HepG2 (cell line): ENCODE measurements at regions not wholly inside any gene's neighbourhood (a gene's known extent, or its start where the extent isn't known, plus 50 kb on each side); places are given as distances from the start of the nearest gene placed in this dataset.
"Not testable (repeated sequence)": the region's sequence is repeated elsewhere in the genome, so short reads cannot be mapped to it uniquely, and the experiment has no call there.

Source experiments
- ATAC-seq: fragments of 200-7000 bp; cut with Tn5 transposase; 3 replicates; pipeline ENCODE4 v1.9.1; 2020; ENCODE audit warnings: mild to moderate bottlenecking, moderate library complexity
- BruUV-seq: library from RNA; stranded (reverse); fragments of 400-500 nt; replicated peaks from 2 replicates; lab custom pipeline; 2021; lab: Mats Ljungman, UMichigan
- CTCF ChIA-PET: fragments of 300-600 bp; formaldehyde crosslinking; extraction: SDS; loops from one replicate; lab custom pipeline; 2021; ENCODE audit warnings: low total read pairs, inconsistent platforms, low intra/inter-chr PET ratio; lab: Yijun Ruan, JAX
- POLR2A ChIA-PET: fragments of 350-600 bp; sonication (Branson Sonifier 250); formaldehyde crosslinking; loops from one replicate; lab custom pipeline; 2020; ENCODE audit warnings: antibody characterized with exemption, inconsistent platforms; lab: Yijun Ruan, JAX
- DNase-seq: peaks from one replicate; pipeline ENCODE4 v3.0.0-alpha.2; 2015; ENCODE audit warnings: low spot score
- FAIRE-seq: peaks from 3 replicates; lab custom pipeline; 2011; peaks lifted over from hg19 to GRCh38; lab: Jason Lieb, UNC
- H2AFZ ChIP-seq: one replicate; pipeline ENCODE4 v1.6.1; 2011; ENCODE audit warnings: low read length, inconsistent platforms
- H3K27ac ChIP-seq: fragments of 300-600 bp; 3 replicates; pipeline ENCODE4 v1.8.0; 2011; ENCODE audit warnings: mixed run types, mild to moderate bottlenecking, mixed read lengths, low read length, inconsistent platforms; ENCODE audit not compliant: insufficient read depth; ENCODE audit errors: extremely low read length
- H3K27me3 ChIP-seq, 2 experiments: fragments of 200-600 bp in 1 of 2; 2 replicates in 1 of 2; 3 replicates in 1 of 2; pipeline versions ENCODE4 v1.6.0 to v1.8.0; 2011; ENCODE audit warnings: low read length in 2 of 2, mild to moderate bottlenecking in 2 of 2, moderate library complexity in 2 of 2, inconsistent platforms in 1 of 2; ENCODE audit not compliant: insufficient read depth in 2 of 2, control insufficient read depth in 1 of 2
- H3K36me3 ChIP-seq, 2 experiments: fragments of 200-600 bp in 1 of 2; replicated peaks in 1 of 2; 2 replicates in 1 of 2; 3 replicates in 1 of 2; pipeline versions ENCODE4 v1.5.1 to v1.8.0; 2011; ENCODE audit warnings: low read length in 2 of 2, inconsistent platforms in 1 of 2; ENCODE audit not compliant: insufficient read depth in 2 of 2, control insufficient read depth in 1 of 2
- H3K4me1 ChIP-seq: 2 replicates; pipeline ENCODE4 v1.5.1; 2012; ENCODE audit warnings: low read length, inconsistent platforms; ENCODE audit not compliant: insufficient read depth
- H3K4me2 ChIP-seq: 2 replicates; pipeline ENCODE4 v1.6.0; 2011; ENCODE audit warnings: low read depth, low read length, inconsistent platforms
- H3K4me3 ChIP-seq, 3 experiments: fragments of 200-600 bp in 1 of 3; sonication (generic), shearing (Covaris generic) in 1 of 3; replicated peaks in 1 of 3; 2 replicates each; pipeline ENCODE4 v1.5.1; 2011 to 2016; ENCODE audit warnings: low read length in 3 of 3, inconsistent platforms in 2 of 3, low read depth in 2 of 3, mild to moderate bottlenecking in 2 of 3, control low read depth in 1 of 3, mixed read lengths in 1 of 3; ENCODE audit not compliant: insufficient read depth in 1 of 3
- H3K79me2 ChIP-seq: one replicate; pipeline ENCODE4 v1.6.1; 2011; ENCODE audit warnings: low read length, inconsistent platforms; ENCODE audit not compliant: insufficient read depth
- H3K9ac ChIP-seq: 2 replicates; pipeline ENCODE4 v1.6.0; 2011; ENCODE audit warnings: mild to moderate bottlenecking, low read depth, low read length, inconsistent platforms; ENCODE audit not compliant: insufficient read depth
- H3K9me3 ChIP-seq: 2 replicates; pipeline ENCODE4 v1.5.1; 2012; ENCODE audit warnings: mild to moderate bottlenecking, low read length
- H4K20me1 ChIP-seq: 2 replicates; pipeline ENCODE4 v1.6.0; 2011; ENCODE audit warnings: inconsistent platforms, mild to moderate bottlenecking, low read length, moderate library complexity; ENCODE audit not compliant: insufficient read depth
- WGBS: methylation state at CpG from one replicate; pipeline ENCODE4 v1.1.6; 2017; ENCODE audit warnings: low lambda C conversion rate; 5-methylcytosine and 5-hydroxymethylcytosine counted together
- in situ Hi-C: cut with HindIII; loops from 2 replicates; pipeline ENCODE4 v1.10.0; 2017; ENCODE audit warnings: low pct_unique_long_range_greater_than_20kb; ENCODE audit not compliant: extremely low pct_ligation_motif_present
- intact Hi-C: fragments of 100-400 bp; cut with micrococcal nuclease; formaldehyde crosslinking; loops from one replicate; pipeline ENCODE4 v1.10.0; 2022; ENCODE audit not compliant: unreplicated experiment
- TF ChIP-seq, protein P1 (sequence below): sonication (generic); formaldehyde crosslinking; IDR thresholded peaks from 2 replicates; pipeline ENCODE4 v1.4.0; 2020; ENCODE audit warnings: missing genetic modification reagents

DNA sequence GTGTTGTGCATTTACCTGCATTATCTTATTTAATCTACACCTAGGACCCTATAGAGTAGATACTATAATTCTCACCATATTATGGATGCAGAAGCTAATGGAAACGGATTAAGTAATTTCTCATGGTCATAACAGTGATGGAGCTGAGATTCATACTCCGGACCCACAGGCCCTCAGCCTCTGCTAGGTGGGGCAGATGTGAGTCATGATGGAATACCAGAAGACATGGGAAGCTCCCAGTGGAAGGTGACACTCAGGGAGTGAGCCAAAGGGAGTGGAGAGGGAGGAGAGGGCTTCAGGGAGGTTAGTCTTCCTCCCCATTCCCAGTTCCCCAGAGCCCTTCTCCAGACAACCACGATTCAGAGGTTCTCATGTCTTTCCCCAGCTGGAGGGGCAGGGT, 65.2 kb upstream of the GPR6 start (continued):
- TF ChIP-seq, protein P1, sequence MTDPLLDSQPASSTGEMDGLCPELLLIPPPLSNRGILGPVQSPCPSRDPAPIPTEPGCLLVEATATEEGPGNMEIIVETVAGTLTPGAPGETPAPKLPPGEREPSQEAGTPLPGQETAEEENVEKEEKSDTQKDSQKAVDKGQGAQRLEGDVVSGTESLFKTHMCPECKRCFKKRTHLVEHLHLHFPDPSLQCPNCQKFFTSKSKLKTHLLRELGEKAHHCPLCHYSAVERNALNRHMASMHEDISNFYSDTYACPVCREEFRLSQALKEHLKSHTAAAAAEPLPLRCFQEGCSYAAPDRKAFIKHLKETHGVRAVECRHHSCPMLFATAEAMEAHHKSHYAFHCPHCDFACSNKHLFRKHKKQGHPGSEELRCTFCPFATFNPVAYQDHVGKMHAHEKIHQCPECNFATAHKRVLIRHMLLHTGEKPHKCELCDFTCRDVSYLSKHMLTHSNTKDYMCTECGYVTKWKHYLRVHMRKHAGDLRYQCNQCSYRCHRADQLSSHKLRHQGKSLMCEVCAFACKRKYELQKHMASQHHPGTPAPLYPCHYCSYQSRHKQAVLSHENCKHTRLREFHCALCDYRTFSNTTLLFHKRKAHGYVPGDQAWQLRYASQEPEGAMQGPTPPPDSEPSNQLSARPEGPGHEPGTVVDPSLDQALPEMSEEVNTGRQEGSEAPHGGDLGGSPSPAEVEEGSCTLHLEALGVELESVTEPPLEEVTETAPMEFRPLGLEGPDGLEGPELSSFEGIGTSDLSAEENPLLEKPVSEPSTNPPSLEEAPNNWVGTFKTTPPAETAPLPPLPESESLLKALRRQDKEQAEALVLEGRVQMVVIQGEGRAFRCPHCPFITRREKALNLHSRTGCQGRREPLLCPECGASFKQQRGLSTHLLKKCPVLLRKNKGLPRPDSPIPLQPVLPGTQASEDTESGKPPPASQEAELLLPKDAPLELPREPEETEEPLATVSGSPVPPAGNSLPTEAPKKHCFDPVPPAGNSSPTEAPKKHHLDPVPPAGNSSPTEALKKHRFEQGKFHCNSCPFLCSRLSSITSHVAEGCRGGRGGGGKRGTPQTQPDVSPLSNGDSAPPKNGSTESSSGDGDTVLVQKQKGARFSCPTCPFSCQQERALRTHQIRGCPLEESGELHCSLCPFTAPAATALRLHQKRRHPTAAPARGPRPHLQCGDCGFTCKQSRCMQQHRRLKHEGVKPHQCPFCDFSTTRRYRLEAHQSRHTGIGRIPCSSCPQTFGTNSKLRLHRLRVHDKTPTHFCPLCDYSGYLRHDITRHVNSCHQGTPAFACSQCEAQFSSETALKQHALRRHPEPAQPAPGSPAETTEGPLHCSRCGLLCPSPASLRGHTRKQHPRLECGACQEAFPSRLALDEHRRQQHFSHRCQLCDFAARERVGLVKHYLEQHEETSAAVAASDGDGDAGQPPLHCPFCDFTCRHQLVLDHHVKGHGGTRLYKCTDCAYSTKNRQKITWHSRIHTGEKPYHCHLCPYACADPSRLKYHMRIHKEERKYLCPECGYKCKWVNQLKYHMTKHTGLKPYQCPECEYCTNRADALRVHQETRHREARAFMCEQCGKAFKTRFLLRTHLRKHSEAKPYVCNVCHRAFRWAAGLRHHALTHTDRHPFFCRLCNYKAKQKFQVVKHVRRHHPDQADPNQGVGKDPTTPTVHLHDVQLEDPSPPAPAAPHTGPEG (CRISPR knock-in tag): no peak

DNA sequence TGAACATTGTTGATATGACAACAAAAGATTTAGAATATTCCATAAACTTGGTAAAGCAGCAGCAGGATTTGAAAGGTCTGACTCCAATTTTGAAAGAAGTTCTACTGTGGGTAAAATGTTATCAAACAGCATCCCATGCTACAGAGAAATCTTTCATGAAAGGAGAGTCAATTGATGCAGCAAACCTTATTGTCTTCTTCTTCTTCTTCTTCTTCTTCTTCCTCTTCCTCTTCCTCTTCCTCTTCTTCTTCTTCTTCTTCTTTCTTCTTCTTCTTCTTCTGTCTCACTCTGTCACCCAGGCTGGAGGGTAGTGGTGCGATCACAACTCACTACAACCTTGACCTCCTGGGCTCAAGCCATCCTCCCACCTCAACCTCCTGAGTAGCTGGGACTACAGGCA, 62.4 kb upstream of the GPR6 start:
- H3K4me2 ChIP-seq, H3K4me3 ChIP-seq, ATAC-seq, DNase-seq, H3K36me3 ChIP-seq, H3K9ac ChIP-seq, intact Hi-C loops, H4K20me1 ChIP-seq, H2AFZ ChIP-seq, H3K27ac ChIP-seq, H3K27me3 ChIP-seq, FAIRE-seq, BruUV-seq, H3K4me1 ChIP-seq, H3K79me2 ChIP-seq, CTCF ChIA-PET, H3K9me3 ChIP-seq, in situ Hi-C loops, POLR2A ChIA-PET: not testable (repeated sequence)
- WGBS: 3% methylated on average over 1 of the region's 1 CpG
